ENCODE measurements at regions not wholly inside any gene's neighbourhood (a gene's known extent, or its start where the extent isn't known, plus 50 kb on each side); places are given as distances from the start of the nearest gene placed in this dataset.

- no peaks in the 10 kb centered on the region for H3K4me1 ChIP-seq
- no peak overlapping the region for H3K4me3 ChIP-seq
- DNase-seq (ENCODE audit: low spot score in 2 of 2), result no peak
- no peaks in the 10 kb centered on the region for H3K27me3 ChIP-seq
- intact Hi-C loops (cut with DNase I; ENCODE audit: low total_unique reads), result loop anchor here (10.0 kb wide), 1 partner anchor 974 kb away; no protein-coding TSS in a partner anchor
- H3K9me3 ChIP-seq, result no peaks in the 10 kb centered on the region
- TF ChIP-seq POLR2AphosphoS5 (IDR thresholded peaks at IDR 0.05) (no peak), POLR2A (IDR thresholded peaks at IDR 0.05) (no peak)
- TF ChIP-seq, protein P1, sequence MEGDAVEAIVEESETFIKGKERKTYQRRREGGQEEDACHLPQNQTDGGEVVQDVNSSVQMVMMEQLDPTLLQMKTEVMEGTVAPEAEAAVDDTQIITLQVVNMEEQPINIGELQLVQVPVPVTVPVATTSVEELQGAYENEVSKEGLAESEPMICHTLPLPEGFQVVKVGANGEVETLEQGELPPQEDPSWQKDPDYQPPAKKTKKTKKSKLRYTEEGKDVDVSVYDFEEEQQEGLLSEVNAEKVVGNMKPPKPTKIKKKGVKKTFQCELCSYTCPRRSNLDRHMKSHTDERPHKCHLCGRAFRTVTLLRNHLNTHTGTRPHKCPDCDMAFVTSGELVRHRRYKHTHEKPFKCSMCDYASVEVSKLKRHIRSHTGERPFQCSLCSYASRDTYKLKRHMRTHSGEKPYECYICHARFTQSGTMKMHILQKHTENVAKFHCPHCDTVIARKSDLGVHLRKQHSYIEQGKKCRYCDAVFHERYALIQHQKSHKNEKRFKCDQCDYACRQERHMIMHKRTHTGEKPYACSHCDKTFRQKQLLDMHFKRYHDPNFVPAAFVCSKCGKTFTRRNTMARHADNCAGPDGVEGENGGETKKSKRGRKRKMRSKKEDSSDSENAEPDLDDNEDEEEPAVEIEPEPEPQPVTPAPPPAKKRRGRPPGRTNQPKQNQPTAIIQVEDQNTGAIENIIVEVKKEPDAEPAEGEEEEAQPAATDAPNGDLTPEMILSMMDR (IDR thresholded peaks at IDR 0.05), result no peak
- H3K36me3 ChIP-seq, result no peaks in the 10 kb centered on the region
- no peak overlapping the region for H3K27ac ChIP-seq
Measured at GRCh38 chr12:115638733-115639647, 638.5 kb downstream of the MED13L start.

- H3K4me3 ChIP-seq, result no peak overlapping the region
- no peak for TF ChIP-seq POLR2AphosphoS5 (IDR thresholded peaks at IDR 0.05)
- TF ChIP-seq, protein P1 (IDR thresholded peaks at IDR 0.05), result no peak
- TF ChIP-seq POLR2A (IDR thresholded peaks at IDR 0.05), result no peak
Measured at GRCh38 chr12:115636546-115636945, 640.9 kb downstream of the MED13L start.

GRCh38 chr12:115632308-115632707, 645.2 kb downstream of the MED13L start:
- Histone ChIP-seq H3K4me3 (no peak overlapping the region), H3K9me3 (no peaks in the 10 kb centered on the region), H3K27ac (no peak overlapping the region), H3K27me3 (no peaks in the 10 kb centered on the region), H3K36me3 (no peaks in the 10 kb centered on the region), H3K4me1 (no peaks in the 10 kb centered on the region)
- DNase-seq (ENCODE audit: low spot score in 2 of 2), result no peak
- intact Hi-C loops (cut with DNase I; ENCODE audit: low total_unique reads), result loop anchor here (10.0 kb wide), 1 partner anchor 968 kb away; no protein-coding TSS in a partner anchor
- no peak for TF ChIP-seq POLR2A (IDR thresholded peaks at IDR 0.05)
- TF ChIP-seq, protein P1 (IDR thresholded peaks at IDR 0.05), result peak in 2 of 3 donors; percentile 28 to 56

More at GRCh38 chr12:115636546-115636945, 640.9 kb downstream of the MED13L start:
- no peaks in the 10 kb centered on the region for H3K36me3 ChIP-seq
- H3K9me3 ChIP-seq, result no peaks in the 10 kb centered on the region
- DNase-seq (ENCODE audit: low spot score in 2 of 2), result no peak
- H3K27me3 ChIP-seq, result no peaks in the 10 kb centered on the region
- no peak overlapping the region for H3K27ac ChIP-seq
- H3K4me1 ChIP-seq, result no peaks in the 10 kb centered on the region
- intact Hi-C loops (cut with DNase I; ENCODE audit: low total_unique reads), result loop anchor here (10.0 kb wide), 1 partner anchor 972 kb away; no protein-coding TSS in a partner anchor

- Histone ChIP-seq H3K4me3 (no peak overlapping the region), H3K27ac (no peak overlapping the region), H3K27me3 (no peaks in the 10 kb centered on the region), H3K36me3 (no peaks in the 10 kb centered on the region), H3K9me3 (no peaks in the 10 kb centered on the region), H3K4me1 (no peaks in the 10 kb centered on the region)
- TF ChIP-seq POLR2A (IDR thresholded peaks at IDR 0.05), result no peak
- TF ChIP-seq, protein P1 (IDR thresholded peaks at IDR 0.05), result no peak
- TF ChIP-seq POLR2AphosphoS5 (IDR thresholded peaks at IDR 0.05), result no peak
- DNase-seq (ENCODE audit: low spot score in 2 of 2), result no peak
- intact Hi-C loops (cut with DNase I; ENCODE audit: low total_unique reads), result loop anchor here (10.0 kb wide), 1 partner anchor 965 kb away; no protein-coding TSS in a partner anchor
Measured at GRCh38 chr12:115630136-115630535, 647.4 kb downstream of the MED13L start.

DNA sequence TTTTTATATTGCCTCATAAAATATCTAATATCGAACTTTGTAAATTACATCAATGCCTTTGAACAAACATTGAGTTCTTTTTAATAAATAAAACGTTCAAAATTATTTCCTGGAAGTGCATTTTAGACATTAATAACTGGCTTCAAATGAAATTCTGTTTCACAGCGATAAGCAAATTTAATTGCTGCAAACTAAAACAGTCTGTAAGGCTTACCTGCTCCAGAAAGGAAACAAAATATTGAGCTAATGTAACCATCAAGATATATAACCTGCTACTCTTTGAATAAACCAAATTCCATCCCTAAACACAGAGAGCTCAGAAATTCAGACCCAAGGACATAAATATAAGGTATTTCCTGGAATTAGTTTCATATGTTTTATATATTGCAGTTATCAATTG, 651.3 kb downstream of the MED13L start:
- H3K36me3 ChIP-seq, result no peaks in the 10 kb centered on the region
- intact Hi-C loops (cut with DNase I; ENCODE audit: low total_unique reads), result no loop called here
- H3K27me3 ChIP-seq, result no peaks in the 10 kb centered on the region
- H3K4me1 ChIP-seq, result no peaks in the 10 kb centered on the region
- TF ChIP-seq POLR2A (IDR thresholded peaks at IDR 0.05) (no peak), POLR2AphosphoS5 (IDR thresholded peaks at IDR 0.05) (no peak)
- H3K9me3 ChIP-seq, result no peaks in the 10 kb centered on the region
- H3K27ac ChIP-seq, result no peak overlapping the region
- no peak overlapping the region for H3K4me3 ChIP-seq
- DNase-seq (ENCODE audit: low spot score in 2 of 2), result no peak
